KMS-11 (cell line): ENCODE measurements at regions not wholly inside any gene's neighbourhood (a gene's known extent, or its start where the extent isn't known, plus 50 kb on each side); places are given as distances from the start of the nearest gene placed in this dataset.

ENCODE experiments used
- H2AFZ ChIP-seq: fragments of 200-600 bp; sonication (generic); 2 replicates; pipeline ENCODE4 v1.6.1; 2016; ENCODE audit warnings: antibody characterized with exemption, mixed run types, low read depth
- H3K27ac ChIP-seq: fragments of 200-600 bp; sonication (generic); 2 replicates; pipeline ENCODE4 v1.6.1; 2016; ENCODE audit warnings: mild to moderate bottlenecking, mixed run types
- H3K27me3 ChIP-seq: fragments of 200-600 bp; sonication (generic); 2 replicates; pipeline ENCODE4 v1.6.1; 2017; ENCODE audit warnings: mild to moderate bottlenecking, low read depth, mixed run types, moderate library complexity; ENCODE audit not compliant: insufficient read depth
- H3K36me3 ChIP-seq: fragments of 200-600 bp; sonication (generic); 2 replicates; pipeline ENCODE4 v1.6.1; 2017; ENCODE audit warnings: mild to moderate bottlenecking, mixed run types; ENCODE audit not compliant: insufficient read depth
- H3K4me1 ChIP-seq: fragments of 200-600 bp; sonication (generic); 2 replicates; pipeline ENCODE4 v1.6.1; 2016; ENCODE audit warnings: mild to moderate bottlenecking, low read depth, mixed run types; ENCODE audit not compliant: poor library complexity, severe bottlenecking
- H3K4me2 ChIP-seq: fragments of 200-600 bp; sonication (generic); 2 replicates; pipeline ENCODE4 v1.7.0; 2016; ENCODE audit warnings: mild to moderate bottlenecking, mixed run types
- H3K4me3 ChIP-seq: fragments of 200-600 bp; sonication (generic); IDR thresholded peaks from 2 replicates; pipeline ENCODE4 v1.6.1; 2017; ENCODE audit warnings: low read depth, low read length, mixed read lengths; ENCODE audit not compliant: insufficient read depth
- H3K79me2 ChIP-seq: fragments of 200-600 bp; sonication (generic); 2 replicates; pipeline ENCODE4 v1.6.1; 2016; ENCODE audit warnings: low read depth, mixed run types; ENCODE audit not compliant: insufficient read depth
- H3K9ac ChIP-seq: fragments of 200-600 bp; sonication (generic); 2 replicates; pipeline ENCODE4 v1.6.1; 2016; ENCODE audit warnings: mild to moderate bottlenecking, mixed run types
- H4K20me1 ChIP-seq: fragments of 200-600 bp; sonication (generic); 2 replicates; pipeline ENCODE4 v1.6.1; 2016; ENCODE audit warnings: mild to moderate bottlenecking, mixed run types; ENCODE audit not compliant: insufficient read depth
- TF ChIP-seq, protein P1 (sequence below): fragments of 200-600 bp; sonication (generic); conservative IDR thresholded peaks from 2 replicates; pipeline ENCODE4 v1.6.1; 2017; ENCODE audit warnings: low read depth, mild to moderate bottlenecking, antibody characterized with exemption, low read length, moderate library complexity, mixed read lengths

DNA sequence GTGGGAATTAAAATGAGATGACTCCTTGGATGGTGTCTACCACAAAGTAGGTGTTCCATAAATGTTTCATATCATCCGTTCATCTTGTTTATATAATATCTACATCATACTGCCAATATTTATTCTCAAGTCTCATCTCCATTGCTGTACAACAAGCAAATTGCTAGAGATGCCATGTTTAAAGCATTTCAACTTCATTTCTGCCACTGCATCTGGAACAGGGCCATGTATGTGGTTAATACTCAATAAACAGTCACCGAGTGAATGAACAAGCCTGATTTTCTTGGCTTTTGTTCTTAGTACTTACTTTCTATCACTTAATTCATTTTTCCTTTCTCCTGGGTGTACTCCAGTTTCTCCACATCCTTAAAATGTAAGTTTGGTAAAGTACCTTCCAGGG, 107.6 kb downstream of the KCNJ2 start:
- no peak overlapping the region for H3K27ac ChIP-seq
- TF ChIP-seq, protein P1, sequence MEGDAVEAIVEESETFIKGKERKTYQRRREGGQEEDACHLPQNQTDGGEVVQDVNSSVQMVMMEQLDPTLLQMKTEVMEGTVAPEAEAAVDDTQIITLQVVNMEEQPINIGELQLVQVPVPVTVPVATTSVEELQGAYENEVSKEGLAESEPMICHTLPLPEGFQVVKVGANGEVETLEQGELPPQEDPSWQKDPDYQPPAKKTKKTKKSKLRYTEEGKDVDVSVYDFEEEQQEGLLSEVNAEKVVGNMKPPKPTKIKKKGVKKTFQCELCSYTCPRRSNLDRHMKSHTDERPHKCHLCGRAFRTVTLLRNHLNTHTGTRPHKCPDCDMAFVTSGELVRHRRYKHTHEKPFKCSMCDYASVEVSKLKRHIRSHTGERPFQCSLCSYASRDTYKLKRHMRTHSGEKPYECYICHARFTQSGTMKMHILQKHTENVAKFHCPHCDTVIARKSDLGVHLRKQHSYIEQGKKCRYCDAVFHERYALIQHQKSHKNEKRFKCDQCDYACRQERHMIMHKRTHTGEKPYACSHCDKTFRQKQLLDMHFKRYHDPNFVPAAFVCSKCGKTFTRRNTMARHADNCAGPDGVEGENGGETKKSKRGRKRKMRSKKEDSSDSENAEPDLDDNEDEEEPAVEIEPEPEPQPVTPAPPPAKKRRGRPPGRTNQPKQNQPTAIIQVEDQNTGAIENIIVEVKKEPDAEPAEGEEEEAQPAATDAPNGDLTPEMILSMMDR, result no peak
- no peaks in the 10 kb centered on the region for H3K79me2 ChIP-seq
- H3K4me2 ChIP-seq, result no peak overlapping the region
- no peak overlapping the region for H3K9ac ChIP-seq
- no peaks in the 10 kb centered on the region for H4K20me1 ChIP-seq
- H3K4me3 ChIP-seq, result no peak overlapping the region
- no peaks in the 10 kb centered on the region for H3K4me1 ChIP-seq
- no peaks in the 10 kb centered on the region for H3K36me3 ChIP-seq
- no peak overlapping the region for H2AFZ ChIP-seq
- no peaks in the 10 kb centered on the region for H3K27me3 ChIP-seq

DNA sequence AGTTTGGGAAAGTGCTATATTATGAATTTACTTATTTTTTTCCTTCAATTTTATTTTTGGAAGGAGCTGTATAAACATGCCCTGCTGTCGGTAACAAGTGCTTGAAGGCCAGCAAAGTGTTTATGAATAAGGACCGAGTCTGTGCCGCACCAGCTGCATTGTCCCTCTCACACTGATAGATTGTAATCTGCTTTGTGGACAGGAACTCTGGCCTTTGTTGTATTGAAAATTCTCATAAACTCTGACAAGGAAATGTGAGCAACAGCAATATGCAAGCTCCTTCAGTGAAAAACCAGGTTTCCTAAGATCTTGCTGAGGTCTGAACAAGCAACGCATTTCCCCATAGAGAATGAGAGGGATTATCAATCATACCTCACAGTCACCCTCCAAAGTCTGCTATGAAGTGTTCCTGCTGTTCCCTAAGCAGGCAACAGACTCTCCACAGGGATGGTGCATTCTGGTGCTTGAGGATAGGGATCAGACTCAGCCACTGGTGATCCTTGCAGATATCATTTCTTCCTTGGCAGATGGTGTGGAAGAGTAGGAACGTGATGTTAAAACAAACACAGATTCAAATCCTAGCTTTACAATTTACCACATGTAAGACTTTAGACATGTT, 109.6 kb downstream of the KCNJ2 start:
- no peak overlapping the region for H3K4me2 ChIP-seq
- H3K9ac ChIP-seq, result no peak overlapping the region
- H2AFZ ChIP-seq, result no peak overlapping the region
- H3K4me3 ChIP-seq, result no peak overlapping the region
- H3K27ac ChIP-seq, result no peak overlapping the region
- H3K36me3 ChIP-seq, result no peaks in the 10 kb centered on the region
- no peaks in the 10 kb centered on the region for H4K20me1 ChIP-seq
- no peaks in the 10 kb centered on the region for H3K4me1 ChIP-seq
- TF ChIP-seq, protein P1, result no peak
- no peaks in the 10 kb centered on the region for H3K27me3 ChIP-seq
- H3K79me2 ChIP-seq, result no peaks in the 10 kb centered on the region

DNA sequence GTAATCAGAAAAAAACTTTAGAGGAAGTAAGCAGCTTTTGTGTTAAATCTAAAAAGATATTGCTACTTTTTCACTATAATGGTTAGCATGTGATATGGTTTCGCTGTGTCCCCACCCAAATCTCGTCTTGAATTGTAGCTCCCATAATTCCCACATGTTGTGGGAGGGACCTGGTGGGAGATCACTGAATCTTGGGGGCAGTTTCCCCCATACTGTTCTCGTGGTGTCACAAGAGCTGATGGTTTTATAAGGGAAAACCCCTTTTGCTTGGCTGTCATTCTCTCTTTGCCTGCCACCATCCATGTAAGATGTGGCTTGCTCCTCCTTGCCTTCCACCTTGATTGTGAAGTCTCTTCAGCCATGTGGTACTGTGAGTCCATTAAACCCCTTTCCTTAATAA, 117.1 kb downstream of the KCNJ2 start:
- Histone ChIP-seq H2AFZ (no peak overlapping the region), H3K4me2 (no peak overlapping the region), H3K27ac (no peak overlapping the region), H3K4me3 (no peak overlapping the region), H3K79me2 (no peaks in the 10 kb centered on the region), H4K20me1 (no peaks in the 10 kb centered on the region), H3K27me3 (no peaks in the 10 kb centered on the region), H3K36me3 (no peaks in the 10 kb centered on the region), H3K4me1 (no peaks in the 10 kb centered on the region), H3K9ac (no peak overlapping the region)
- TF ChIP-seq, protein P1, result no peak

DNA sequence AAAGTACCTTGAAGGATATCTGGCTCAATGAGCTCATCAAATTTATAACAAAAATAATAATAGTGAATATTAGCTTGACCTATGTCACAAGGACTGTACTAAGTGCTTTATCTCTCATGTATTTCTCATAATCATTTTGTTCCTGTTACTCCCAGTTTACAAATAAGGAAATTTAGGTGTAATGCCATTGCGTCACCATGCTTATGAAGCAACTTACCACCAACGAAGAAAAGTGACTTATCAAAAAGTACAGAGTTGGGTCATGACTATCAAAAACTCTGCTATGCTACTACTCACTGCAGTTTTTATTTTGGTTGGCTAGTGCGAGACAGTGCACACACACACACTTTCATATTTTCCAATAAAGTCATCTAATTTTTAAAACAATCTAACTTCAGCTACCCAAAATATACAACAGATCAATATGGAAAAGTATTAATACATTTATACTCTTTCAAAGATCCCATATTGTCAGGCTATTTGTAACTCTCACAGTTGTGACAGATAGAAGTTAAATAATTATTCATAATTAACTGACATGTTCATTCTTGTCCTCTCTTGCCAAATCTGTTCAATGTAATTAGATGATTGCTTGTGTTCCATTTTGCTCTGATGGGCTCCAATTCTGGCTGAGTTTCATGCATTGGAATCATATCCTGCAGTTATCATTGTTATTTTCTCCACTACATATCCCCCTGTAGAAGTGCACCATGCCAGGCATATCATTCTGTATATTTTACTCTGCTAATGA, 119.4 kb downstream of the KCNJ2 start:
- H3K27me3 ChIP-seq, result no peaks in the 10 kb centered on the region
- no peak overlapping the region for H3K4me2 ChIP-seq
- H3K4me3 ChIP-seq, result no peak overlapping the region
- no peaks in the 10 kb centered on the region for H3K36me3 ChIP-seq
- H3K27ac ChIP-seq, result no peak overlapping the region
- TF ChIP-seq, protein P1, result no peak
- H3K4me1 ChIP-seq, result no peaks in the 10 kb centered on the region
- no peaks in the 10 kb centered on the region for H4K20me1 ChIP-seq
- no peaks in the 10 kb centered on the region for H3K79me2 ChIP-seq
- H2AFZ ChIP-seq, result no peak overlapping the region
- no peak overlapping the region for H3K9ac ChIP-seq
